ENCODE measurements at regions not wholly inside any gene's neighbourhood (a gene's known extent, or its start where the extent isn't known, plus 50 kb on each side); places are given as distances from the start of the nearest gene placed in this dataset.
"Not testable (repeated sequence)": the region's sequence is repeated elsewhere in the genome, so short reads cannot be mapped to it uniquely, and the experiment has no call there.

GRCh38 chr3:187481426-187481825 is 113.2 kb downstream of the RTP4 start:
- Histone ChIP-seq H3K4me3 (ENCODE audit: low read length) (peak overlapping the region; percentile 0), H3K27ac (ENCODE audit: low read length) (no peak overlapping the region), H2AFZ (ENCODE audit: low read depth, low read length) (no peak overlapping the region), H3K9me3 (ENCODE audit: low read length) (no peaks in the 10 kb centered on the region), H3K9ac (ENCODE audit: low read length) (no peak overlapping the region), H4K20me1 (ENCODE audit: insufficient read depth) (no peaks in the 10 kb centered on the region), H3K36me3 (ENCODE audit: insufficient read depth, low read length) (no peaks in the 10 kb centered on the region), H3K9me2 (ENCODE audit: insufficient read depth, low read length) (no peaks in the 10 kb centered on the region), H3K79me2 (replicated peaks; ENCODE audit: insufficient read depth, low read length) (no peaks in the 10 kb centered on the region), H3K27me3 (ENCODE audit: insufficient read depth, low read depth, low read length) (no peaks in the 10 kb centered on the region), H3K4me2 (ENCODE audit: low read length) (no peak overlapping the region), H3F3A (ENCODE audit: insufficient read depth, low read length, poor library complexity, severe bottlenecking) (peaks cover 3% of the 10 kb centered on the region)
- TF ChIP-seq POLR2AphosphoS5 (IDR thresholded peaks at IDR 0.05): peak; percentile 75
- TF ChIP-seq EP300 (conservative IDR thresholded peaks at IDR 0.05; ENCODE audit: poor library complexity, severe bottlenecking): peak; percentile 74
- no peak for TF ChIP-seq RAD21 (conservative IDR thresholded peaks at IDR 0.05)

DNA sequence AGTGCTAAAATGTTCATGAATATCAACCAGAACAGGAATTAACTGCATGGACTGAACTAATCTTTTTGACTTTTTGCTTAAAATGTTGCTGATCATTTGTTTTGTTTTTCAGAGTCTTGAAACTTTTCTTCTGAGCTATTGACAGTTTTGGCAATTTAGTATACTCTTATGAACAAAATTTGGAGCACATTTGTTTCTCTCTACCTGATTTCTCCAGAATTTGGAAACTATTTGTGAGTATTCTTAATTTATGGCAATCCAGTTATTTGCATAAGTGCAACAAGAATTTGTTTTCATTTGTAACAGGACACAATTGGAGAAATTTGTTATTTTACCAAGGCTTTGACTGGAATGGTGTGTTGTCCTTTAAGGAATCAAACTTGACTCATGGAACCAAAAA is 107.4 kb downstream of the RTP4 start:
- not testable (repeated sequence) for H3K9me3 ChIP-seq (ENCODE audit: low read length); H3K9me2 ChIP-seq (ENCODE audit: insufficient read depth, low read length); H3F3A ChIP-seq (ENCODE audit: insufficient read depth, low read length, poor library complexity, severe bottlenecking); H3K27ac ChIP-seq (ENCODE audit: low read length); H3K27me3 ChIP-seq (ENCODE audit: insufficient read depth, low read depth, low read length); H3K4me3 ChIP-seq (ENCODE audit: low read length); H3K36me3 ChIP-seq (ENCODE audit: insufficient read depth, low read length); H3K9ac ChIP-seq (ENCODE audit: low read length); H3K4me2 ChIP-seq (ENCODE audit: low read length); H3K79me2 ChIP-seq (replicated peaks; ENCODE audit: insufficient read depth, low read length); H4K20me1 ChIP-seq (ENCODE audit: insufficient read depth); H2AFZ ChIP-seq (ENCODE audit: low read depth, low read length)

- Histone ChIP-seq H3F3A (ENCODE audit: insufficient read depth, low read length, poor library complexity, severe bottlenecking) (no peaks in the 10 kb centered on the region), H3K79me2 (replicated peaks; ENCODE audit: insufficient read depth, low read length) (no peaks in the 10 kb centered on the region), H3K4me2 (ENCODE audit: low read length) (no peak overlapping the region), H3K9me2 (ENCODE audit: insufficient read depth, low read length) (no peaks in the 10 kb centered on the region), H3K27ac (ENCODE audit: low read length) (no peak overlapping the region), H3K4me3 (ENCODE audit: low read length) (no peak overlapping the region), H2AFZ (ENCODE audit: low read depth, low read length) (no peak overlapping the region), H3K9me3 (ENCODE audit: low read length) (peaks cover 3% of the 10 kb centered on the region), H3K27me3 (ENCODE audit: insufficient read depth, low read depth, low read length) (no peaks in the 10 kb centered on the region), H3K36me3 (ENCODE audit: insufficient read depth, low read length) (no peaks in the 10 kb centered on the region), H3K9ac (ENCODE audit: low read length) (no peak overlapping the region), H4K20me1 (ENCODE audit: insufficient read depth) (no peaks in the 10 kb centered on the region)
- TF ChIP-seq POLR2AphosphoS5 (IDR thresholded peaks at IDR 0.05) (no peak), EZH2 (IDR thresholded peaks at IDR 0.05; ENCODE audit: borderline replicate concordance, insufficient read depth, low read length, poor library complexity, severe bottlenecking) (no peak), TAF1 (IDR thresholded peaks at IDR 0.05; ENCODE audit: low read depth) (no peak), MXI1 (conservative IDR thresholded peaks at IDR 0.05; ENCODE audit: poor library complexity, severe bottlenecking) (no peak), EP300 (conservative IDR thresholded peaks at IDR 0.05; ENCODE audit: poor library complexity, severe bottlenecking) (no peak), SMC3 (conservative IDR thresholded peaks at IDR 0.05; ENCODE audit: poor library complexity) (no peak), CTCF (IDR thresholded peaks at IDR 0.05; ENCODE audit: poor library complexity, severe bottlenecking) (no peak), RAD21 (conservative IDR thresholded peaks at IDR 0.05) (no peak)
- TF ChIP-seq, protein P1, sequence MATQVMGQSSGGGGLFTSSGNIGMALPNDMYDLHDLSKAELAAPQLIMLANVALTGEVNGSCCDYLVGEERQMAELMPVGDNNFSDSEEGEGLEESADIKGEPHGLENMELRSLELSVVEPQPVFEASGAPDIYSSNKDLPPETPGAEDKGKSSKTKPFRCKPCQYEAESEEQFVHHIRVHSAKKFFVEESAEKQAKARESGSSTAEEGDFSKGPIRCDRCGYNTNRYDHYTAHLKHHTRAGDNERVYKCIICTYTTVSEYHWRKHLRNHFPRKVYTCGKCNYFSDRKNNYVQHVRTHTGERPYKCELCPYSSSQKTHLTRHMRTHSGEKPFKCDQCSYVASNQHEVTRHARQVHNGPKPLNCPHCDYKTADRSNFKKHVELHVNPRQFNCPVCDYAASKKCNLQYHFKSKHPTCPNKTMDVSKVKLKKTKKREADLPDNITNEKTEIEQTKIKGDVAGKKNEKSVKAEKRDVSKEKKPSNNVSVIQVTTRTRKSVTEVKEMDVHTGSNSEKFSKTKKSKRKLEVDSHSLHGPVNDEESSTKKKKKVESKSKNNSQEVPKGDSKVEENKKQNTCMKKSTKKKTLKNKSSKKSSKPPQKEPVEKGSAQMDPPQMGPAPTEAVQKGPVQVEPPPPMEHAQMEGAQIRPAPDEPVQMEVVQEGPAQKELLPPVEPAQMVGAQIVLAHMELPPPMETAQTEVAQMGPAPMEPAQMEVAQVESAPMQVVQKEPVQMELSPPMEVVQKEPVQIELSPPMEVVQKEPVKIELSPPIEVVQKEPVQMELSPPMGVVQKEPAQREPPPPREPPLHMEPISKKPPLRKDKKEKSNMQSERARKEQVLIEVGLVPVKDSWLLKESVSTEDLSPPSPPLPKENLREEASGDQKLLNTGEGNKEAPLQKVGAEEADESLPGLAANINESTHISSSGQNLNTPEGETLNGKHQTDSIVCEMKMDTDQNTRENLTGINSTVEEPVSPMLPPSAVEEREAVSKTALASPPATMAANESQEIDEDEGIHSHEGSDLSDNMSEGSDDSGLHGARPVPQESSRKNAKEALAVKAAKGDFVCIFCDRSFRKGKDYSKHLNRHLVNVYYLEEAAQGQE (IDR thresholded peaks at IDR 0.05; ENCODE audit: borderline replicate concordance): no peak
These were observed 105.7 kb downstream of the RTP4 start for GRCh38 chr3:187473778-187474406.

DNA sequence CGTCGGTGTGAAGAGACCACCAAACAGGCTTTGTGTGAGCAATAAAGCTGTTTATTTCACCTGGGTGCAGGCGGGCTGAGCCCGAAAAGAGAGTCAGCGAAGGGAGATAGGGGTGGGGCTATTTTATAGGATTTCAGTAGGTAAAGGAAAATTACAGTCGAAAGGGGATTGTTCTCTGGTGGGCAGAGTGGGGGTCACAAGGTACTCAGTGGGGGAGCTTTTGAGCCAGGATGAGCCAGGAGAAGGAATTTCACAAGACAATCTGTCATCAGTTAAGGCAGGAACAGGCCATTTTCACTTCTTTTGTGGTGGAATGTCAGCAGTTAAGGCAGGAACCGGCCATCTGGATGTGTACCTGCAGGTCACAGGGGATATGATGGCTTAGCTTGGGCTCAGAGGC is 98.1 kb downstream of the RTP4 start:
- not testable (repeated sequence) for H3K79me2 ChIP-seq (replicated peaks; ENCODE audit: insufficient read depth, low read length); H3K27ac ChIP-seq (ENCODE audit: low read length); H3K9me2 ChIP-seq (ENCODE audit: insufficient read depth, low read length); H3K36me3 ChIP-seq (ENCODE audit: insufficient read depth, low read length); H3K4me3 ChIP-seq (ENCODE audit: low read length); H4K20me1 ChIP-seq (ENCODE audit: insufficient read depth); H3K4me2 ChIP-seq (ENCODE audit: low read length); H3K9me3 ChIP-seq (ENCODE audit: low read length); H3K9ac ChIP-seq (ENCODE audit: low read length); H3K27me3 ChIP-seq (ENCODE audit: insufficient read depth, low read depth, low read length); H2AFZ ChIP-seq (ENCODE audit: low read depth, low read length); H3F3A ChIP-seq (ENCODE audit: insufficient read depth, low read length, poor library complexity, severe bottlenecking)
